ENCODE measurements at regions not wholly inside any gene's neighbourhood (a gene's known extent, or its start where the extent isn't known, plus 50 kb on each side); places are given as distances from the start of the nearest gene placed in this dataset.

DNA sequence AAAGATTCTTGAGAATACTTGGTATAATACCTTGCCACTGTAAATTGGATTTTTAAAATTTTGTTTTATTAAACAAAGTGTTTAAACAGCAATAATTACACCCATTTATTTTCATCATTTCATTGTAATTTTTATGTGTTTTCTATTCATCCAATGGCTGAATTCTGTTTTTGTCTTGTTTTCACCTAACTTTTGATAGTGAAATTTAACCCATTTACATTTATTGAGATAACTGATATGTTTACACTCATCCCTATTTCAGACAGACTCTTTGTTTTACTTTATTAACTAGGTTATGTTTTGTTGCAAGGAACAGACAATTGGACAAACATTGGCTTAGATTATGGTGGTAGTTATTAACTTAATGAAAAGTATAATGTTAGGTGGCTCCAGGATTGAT is 113.1 kb upstream of the REG3A start:
- no peak overlapping the region for H3K4me2 ChIP-seq (ENCODE audit: low read length)
- no peak overlapping the region for H3K27ac ChIP-seq (ENCODE audit: low read depth, low read length)
- no peaks in the 10 kb centered on the region for H4K20me1 ChIP-seq (ENCODE audit: control insufficient read depth, insufficient read depth, low read depth, low read length)
- peaks cover 10% of the 10 kb centered on the region; the same call in 1 of the 2 replicates for H3K9me3 ChIP-seq (ENCODE audit: control insufficient read depth, insufficient read depth, low read length)
- no peaks in the 10 kb centered on the region for H3K4me1 ChIP-seq (ENCODE audit: control insufficient read depth, low read length)
- H3K9me2 ChIP-seq (replicated peaks; ENCODE audit: control insufficient read depth, low read length) = no peaks in the 10 kb centered on the region
- H3K79me2 ChIP-seq (ENCODE audit: control insufficient read depth, low read length) = no peaks in the 10 kb centered on the region
- H3K27me3 ChIP-seq (ENCODE audit: control insufficient read depth, low read length) = no peaks in the 10 kb centered on the region
- no peak overlapping the region for H3K4me3 ChIP-seq (ENCODE audit: low read length)
- H3K36me3 ChIP-seq (ENCODE audit: control insufficient read depth, low read length) = no peaks in the 10 kb centered on the region
- TF ChIP-seq EZH2phosphoT487 (IDR thresholded peaks at IDR 0.05; ENCODE audit: borderline replicate concordance, low read length) = no peak
- TF ChIP-seq, protein P1, sequence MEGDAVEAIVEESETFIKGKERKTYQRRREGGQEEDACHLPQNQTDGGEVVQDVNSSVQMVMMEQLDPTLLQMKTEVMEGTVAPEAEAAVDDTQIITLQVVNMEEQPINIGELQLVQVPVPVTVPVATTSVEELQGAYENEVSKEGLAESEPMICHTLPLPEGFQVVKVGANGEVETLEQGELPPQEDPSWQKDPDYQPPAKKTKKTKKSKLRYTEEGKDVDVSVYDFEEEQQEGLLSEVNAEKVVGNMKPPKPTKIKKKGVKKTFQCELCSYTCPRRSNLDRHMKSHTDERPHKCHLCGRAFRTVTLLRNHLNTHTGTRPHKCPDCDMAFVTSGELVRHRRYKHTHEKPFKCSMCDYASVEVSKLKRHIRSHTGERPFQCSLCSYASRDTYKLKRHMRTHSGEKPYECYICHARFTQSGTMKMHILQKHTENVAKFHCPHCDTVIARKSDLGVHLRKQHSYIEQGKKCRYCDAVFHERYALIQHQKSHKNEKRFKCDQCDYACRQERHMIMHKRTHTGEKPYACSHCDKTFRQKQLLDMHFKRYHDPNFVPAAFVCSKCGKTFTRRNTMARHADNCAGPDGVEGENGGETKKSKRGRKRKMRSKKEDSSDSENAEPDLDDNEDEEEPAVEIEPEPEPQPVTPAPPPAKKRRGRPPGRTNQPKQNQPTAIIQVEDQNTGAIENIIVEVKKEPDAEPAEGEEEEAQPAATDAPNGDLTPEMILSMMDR (IDR thresholded peaks at IDR 0.05; ENCODE audit: low read depth, low read length, poor library complexity, severe bottlenecking) = no peak
- H3F3A ChIP-seq (ENCODE audit: control insufficient read depth, insufficient read depth) = no peaks in the 10 kb centered on the region

DNA sequence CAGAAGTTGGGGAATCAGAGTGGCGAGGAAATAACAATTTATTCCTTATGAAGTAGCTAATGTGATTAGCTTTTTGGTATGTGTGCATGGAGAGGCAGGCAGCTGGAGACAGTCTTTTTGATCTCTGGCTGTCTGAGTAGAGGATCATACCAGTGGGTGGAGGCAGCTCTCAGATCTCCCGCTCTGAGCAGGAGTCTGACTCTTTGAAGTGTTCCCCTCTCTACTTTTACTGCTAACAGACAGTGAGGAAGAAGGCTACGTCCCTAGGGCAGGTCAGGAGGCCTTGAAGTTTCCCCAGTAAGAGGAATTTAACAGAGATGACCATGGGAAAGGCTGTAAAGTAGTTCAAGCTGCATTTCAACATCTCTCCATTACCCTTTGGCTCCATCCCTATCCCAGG is 111.9 kb upstream of the REG3A start:
- Histone ChIP-seq H3K27ac (ENCODE audit: low read depth, low read length) (no peak overlapping the region), H3K79me2 (ENCODE audit: control insufficient read depth, low read length) (no peaks in the 10 kb centered on the region), H3K4me3 (ENCODE audit: low read length) (no peak overlapping the region), H3K27me3 (ENCODE audit: control insufficient read depth, low read length) (no peaks in the 10 kb centered on the region), H3K4me2 (ENCODE audit: low read length) (no peak overlapping the region), H4K20me1 (ENCODE audit: control insufficient read depth, insufficient read depth, low read depth, low read length) (no peaks in the 10 kb centered on the region), H3F3A (ENCODE audit: control insufficient read depth, insufficient read depth) (no peaks in the 10 kb centered on the region), H3K9me2 (replicated peaks; ENCODE audit: control insufficient read depth, low read length) (no peaks in the 10 kb centered on the region), H3K4me1 (ENCODE audit: control insufficient read depth, low read length) (no peaks in the 10 kb centered on the region), H3K36me3 (ENCODE audit: control insufficient read depth, low read length) (no peaks in the 10 kb centered on the region), H3K9me3 (ENCODE audit: control insufficient read depth, insufficient read depth, low read length) (peaks cover 10% of the 10 kb centered on the region; the same call in 1 of the 2 replicates)
- TF ChIP-seq EZH2phosphoT487 (IDR thresholded peaks at IDR 0.05; ENCODE audit: borderline replicate concordance, low read length) = no peak
- TF ChIP-seq, protein P1 (IDR thresholded peaks at IDR 0.05; ENCODE audit: low read depth, low read length, poor library complexity, severe bottlenecking) = no peak

DNA sequence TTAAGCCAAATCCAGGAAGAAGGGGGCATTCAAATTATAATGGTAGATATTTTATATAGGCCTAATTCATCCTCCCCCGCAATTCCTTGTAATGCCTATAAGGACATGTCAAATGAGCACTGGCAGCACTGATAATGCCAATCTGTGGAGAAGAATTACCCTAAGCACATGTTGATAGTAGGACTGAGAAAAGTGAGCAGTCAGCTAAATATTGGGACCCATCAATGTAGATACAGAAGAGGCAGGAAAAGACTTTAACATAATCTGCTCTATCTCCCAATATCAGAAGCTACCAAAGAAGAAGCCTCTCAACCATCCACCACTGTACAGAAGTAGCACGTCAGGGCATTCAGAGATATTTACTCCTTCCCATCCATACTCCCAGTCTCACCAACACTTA is 101.3 kb upstream of the REG3A start:
- H3K4me3 ChIP-seq (ENCODE audit: low read length) = no peak overlapping the region
- H3K27ac ChIP-seq (ENCODE audit: low read depth, low read length) = no peak overlapping the region
- no peaks in the 10 kb centered on the region for H4K20me1 ChIP-seq (ENCODE audit: control insufficient read depth, insufficient read depth, low read depth, low read length)
- H3F3A ChIP-seq (ENCODE audit: control insufficient read depth, insufficient read depth) = no peaks in the 10 kb centered on the region
- H3K27me3 ChIP-seq (ENCODE audit: control insufficient read depth, low read length) = no peaks in the 10 kb centered on the region
- TF ChIP-seq, protein P1 (IDR thresholded peaks at IDR 0.05; ENCODE audit: low read depth, low read length, poor library complexity, severe bottlenecking) = no peak
- no peak for TF ChIP-seq EZH2phosphoT487 (IDR thresholded peaks at IDR 0.05; ENCODE audit: borderline replicate concordance, low read length)
- H3K9me3 ChIP-seq (ENCODE audit: control insufficient read depth, insufficient read depth, low read length) = no peaks in the 10 kb centered on the region
- no peaks in the 10 kb centered on the region for H3K36me3 ChIP-seq (ENCODE audit: control insufficient read depth, low read length)
- no peaks in the 10 kb centered on the region for H3K4me1 ChIP-seq (ENCODE audit: control insufficient read depth, low read length)
- H3K9me2 ChIP-seq (replicated peaks; ENCODE audit: control insufficient read depth, low read length) = no peaks in the 10 kb centered on the region
- no peak overlapping the region for H3K4me2 ChIP-seq (ENCODE audit: low read length)
- H3K79me2 ChIP-seq (ENCODE audit: control insufficient read depth, low read length) = no peaks in the 10 kb centered on the region

DNA sequence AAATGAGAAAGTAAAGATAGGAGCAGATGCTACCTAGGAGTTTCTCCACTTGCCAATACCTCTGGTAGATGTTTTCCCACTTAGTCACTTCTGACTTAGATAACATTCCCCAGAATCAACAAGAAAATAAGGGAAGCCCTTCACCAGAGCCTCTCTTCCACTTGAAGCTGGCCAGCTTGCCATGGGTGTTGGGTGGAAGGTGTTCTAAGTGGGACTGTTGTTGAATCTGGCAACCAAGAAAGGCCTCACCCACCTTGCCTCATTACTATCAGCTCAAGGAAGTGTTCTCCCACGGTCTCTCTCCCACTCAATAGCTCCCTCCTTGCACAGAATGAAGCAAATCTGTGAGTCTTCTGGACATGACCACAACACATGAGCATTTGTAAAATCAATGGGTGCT is 100.4 kb upstream of the REG3A start:
- no peaks in the 10 kb centered on the region for H3K36me3 ChIP-seq (ENCODE audit: control insufficient read depth, low read length)
- no peaks in the 10 kb centered on the region for H3F3A ChIP-seq (ENCODE audit: control insufficient read depth, insufficient read depth)
- no peaks in the 10 kb centered on the region for H3K79me2 ChIP-seq (ENCODE audit: control insufficient read depth, low read length)
- no peaks in the 10 kb centered on the region for H3K27me3 ChIP-seq (ENCODE audit: control insufficient read depth, low read length)
- no peaks in the 10 kb centered on the region for H3K9me2 ChIP-seq (replicated peaks; ENCODE audit: control insufficient read depth, low read length)
- H3K4me1 ChIP-seq (ENCODE audit: control insufficient read depth, low read length) = no peaks in the 10 kb centered on the region
- TF ChIP-seq, protein P1 (IDR thresholded peaks at IDR 0.05; ENCODE audit: low read depth, low read length, poor library complexity, severe bottlenecking) = no peak
- no peak for TF ChIP-seq EZH2phosphoT487 (IDR thresholded peaks at IDR 0.05; ENCODE audit: borderline replicate concordance, low read length)
- H3K4me3 ChIP-seq (ENCODE audit: low read length) = no peak overlapping the region
- H4K20me1 ChIP-seq (ENCODE audit: control insufficient read depth, insufficient read depth, low read depth, low read length) = no peaks in the 10 kb centered on the region
- no peak overlapping the region for H3K4me2 ChIP-seq (ENCODE audit: low read length)
- no peaks in the 10 kb centered on the region for H3K9me3 ChIP-seq (ENCODE audit: control insufficient read depth, insufficient read depth, low read length)
- H3K27ac ChIP-seq (ENCODE audit: low read depth, low read length) = no peak overlapping the region
